NT2/D1 (cell line): ENCODE measurements at regions not wholly inside any gene's neighbourhood (a gene's known extent, or its start where the extent isn't known, plus 50 kb on each side); places are given as distances from the start of the nearest gene placed in this dataset.

Experiments used
- DNase-seq: peaks from one replicate; pipeline ENCODE4 v3.0.0-alpha.2; 2011; ENCODE audit warnings: low read depth, low spot score
- H3K27me3 ChIP-seq: 2 replicates; pipeline ENCODE4 v1.6.0; 2011; ENCODE audit warnings: mild to moderate bottlenecking; ENCODE audit not compliant: insufficient read length, insufficient read depth
- H3K36me3 ChIP-seq: 2 replicates; pipeline ENCODE4 v1.6.1; 2011; ENCODE audit warnings: mild to moderate bottlenecking, low read length, mixed read lengths; ENCODE audit not compliant: insufficient read depth, insufficient read length
- H3K4me1 ChIP-seq: 2 replicates; pipeline ENCODE4 v1.5.1; 2011; ENCODE audit not compliant: insufficient read depth, insufficient read length
- H3K4me3 ChIP-seq: 2 replicates; pipeline ENCODE4 v1.5.1; 2011; ENCODE audit warnings: low read depth; ENCODE audit not compliant: insufficient read length
- H3K9ac ChIP-seq: 2 replicates; pipeline ENCODE4 v1.6.0; 2011; ENCODE audit warnings: low read depth; ENCODE audit not compliant: insufficient read length
- H3K9me3 ChIP-seq: 2 replicates; pipeline ENCODE4 v1.5.1; 2011; ENCODE audit warnings: mild to moderate bottlenecking, low read length; ENCODE audit not compliant: insufficient read depth
- SUZ12 ChIP-seq: IDR thresholded peaks from 2 replicates; pipeline ENCODE4 v1.6.1; 2011; ENCODE audit not compliant: insufficient read length, insufficient read depth; ENCODE audit errors: extremely low read depth
- YY1 ChIP-seq: IDR thresholded peaks from 2 replicates; pipeline ENCODE4 v1.6.1; 2011; ENCODE audit not compliant: insufficient read length, insufficient read depth
- ZNF274 ChIP-seq: IDR thresholded peaks from 2 replicates; pipeline ENCODE4 v1.6.1; 2011; ENCODE audit warnings: mild to moderate bottlenecking, low read depth, low read length

DNA sequence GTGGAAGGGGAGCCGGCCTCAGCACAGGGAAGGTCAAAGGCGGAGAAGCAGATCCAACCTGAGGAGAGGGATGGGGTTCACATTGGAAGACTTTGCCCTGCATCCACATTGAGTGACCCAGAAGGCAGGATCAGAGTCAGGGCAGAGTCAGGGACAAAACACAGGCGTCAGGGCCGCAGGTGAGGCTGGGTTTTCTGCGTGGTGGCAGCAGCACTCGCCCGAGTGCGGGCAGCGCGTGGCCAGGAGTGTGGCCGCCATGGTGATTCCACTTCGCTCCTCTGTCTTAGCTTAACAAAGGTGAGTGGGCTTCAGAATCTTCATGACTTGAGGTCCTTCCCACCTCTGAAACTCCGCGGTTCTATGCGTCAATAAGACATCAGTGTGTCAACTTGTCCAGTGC lies 476.9 kb upstream of the SMIM21 start:
- DNase-seq, result no peak
- H3K9ac ChIP-seq, result no peak overlapping the region
- no peaks in the 10 kb centered on the region for H3K9me3 ChIP-seq
- H3K36me3 ChIP-seq, result no peaks in the 10 kb centered on the region
- no peak overlapping the region for H3K4me3 ChIP-seq
- no peak for TF ChIP-seq YY1
- TF ChIP-seq SUZ12, result no peak
- TF ChIP-seq ZNF274, result no peak
- no peaks in the 10 kb centered on the region for H3K27me3 ChIP-seq
- H3K4me1 ChIP-seq, result no peaks in the 10 kb centered on the region

DNA sequence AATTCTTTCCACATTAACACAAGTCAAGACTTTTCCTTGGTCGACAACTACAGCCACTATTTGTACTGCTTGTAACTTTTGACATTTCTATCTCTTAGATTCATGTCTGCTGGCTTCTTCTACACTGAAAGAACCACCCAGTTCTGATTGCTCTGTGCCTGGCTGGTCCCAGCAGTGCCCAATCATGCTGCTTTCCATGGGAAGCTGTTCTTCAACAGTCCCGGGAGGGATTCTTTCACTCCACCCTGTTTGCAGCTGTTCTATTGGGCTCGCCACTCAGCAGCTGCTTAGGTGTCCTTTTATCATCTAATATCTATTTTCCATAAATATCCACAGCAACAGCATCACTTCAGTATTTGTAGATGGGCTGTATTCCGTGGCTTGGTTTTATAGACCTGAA lies 471.1 kb upstream of the SMIM21 start:
- no peak for DNase-seq

DNA sequence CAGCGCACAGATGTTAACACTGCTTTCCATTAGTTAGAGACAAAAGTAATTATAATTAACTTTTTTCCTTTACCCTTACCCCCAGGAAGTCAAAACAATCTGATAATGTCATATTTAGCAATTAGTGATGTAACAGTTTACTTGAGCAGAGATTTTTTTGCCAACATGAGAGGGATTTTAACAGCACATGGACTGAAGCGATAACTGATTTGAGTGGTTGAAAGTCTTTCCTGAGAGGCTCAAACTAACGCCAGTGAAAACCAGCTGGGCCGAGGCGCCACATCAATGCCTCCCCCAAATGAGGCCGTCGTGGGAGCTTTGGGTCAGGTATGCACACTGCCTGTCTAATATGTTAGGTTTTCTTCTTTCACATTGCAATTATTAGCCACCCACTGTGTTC lies 469.9 kb upstream of the SMIM21 start:
- H3K27me3 ChIP-seq, result no peaks in the 10 kb centered on the region
- no peak for DNase-seq
- H3K9ac ChIP-seq, result no peak overlapping the region
- TF ChIP-seq SUZ12, result no peak
- no peak for TF ChIP-seq YY1
- no peak overlapping the region for H3K4me3 ChIP-seq
- no peaks in the 10 kb centered on the region for H3K36me3 ChIP-seq
- H3K4me1 ChIP-seq, result no peaks in the 10 kb centered on the region
- no peaks in the 10 kb centered on the region for H3K9me3 ChIP-seq

More for the DNA sequence above, 471.1 kb upstream of the SMIM21 start:
- TF ChIP-seq ZNF274 (no peak), SUZ12 (no peak), YY1 (no peak)
- H3K9me3 ChIP-seq, result no peaks in the 10 kb centered on the region
- no peaks in the 10 kb centered on the region for H3K27me3 ChIP-seq
- no peaks in the 10 kb centered on the region for H3K4me1 ChIP-seq
- no peaks in the 10 kb centered on the region for H3K36me3 ChIP-seq
- no peak overlapping the region for H3K4me3 ChIP-seq
- H3K9ac ChIP-seq, result no peak overlapping the region

DNA sequence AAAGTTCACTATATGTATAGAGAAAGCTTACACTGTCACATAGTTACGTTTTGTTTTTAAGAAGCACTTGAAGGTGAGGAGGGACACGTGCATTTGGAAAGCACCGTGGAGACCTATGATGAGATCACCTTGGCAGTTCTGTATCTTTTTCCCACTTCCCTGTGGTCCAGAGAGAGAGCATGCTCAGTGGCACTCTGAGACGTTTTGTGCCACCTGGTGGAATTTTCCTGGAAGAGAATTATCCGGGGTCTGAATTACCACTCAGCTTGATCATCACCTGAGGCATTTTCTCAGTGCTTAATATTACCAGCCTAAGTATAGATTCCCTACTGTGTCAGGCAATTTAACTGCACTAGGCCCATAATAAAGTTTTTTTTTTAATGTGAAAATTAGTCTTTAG lies 469.4 kb upstream of the SMIM21 start:
- no peak overlapping the region for H3K9ac ChIP-seq
- H3K36me3 ChIP-seq, result no peaks in the 10 kb centered on the region
- H3K4me3 ChIP-seq, result no peak overlapping the region
- TF ChIP-seq YY1, result no peak
- TF ChIP-seq ZNF274, result no peak
- no peak for TF ChIP-seq SUZ12
- H3K4me1 ChIP-seq, result no peaks in the 10 kb centered on the region
- no peaks in the 10 kb centered on the region for H3K9me3 ChIP-seq
- no peak for DNase-seq
- no peaks in the 10 kb centered on the region for H3K27me3 ChIP-seq

DNA sequence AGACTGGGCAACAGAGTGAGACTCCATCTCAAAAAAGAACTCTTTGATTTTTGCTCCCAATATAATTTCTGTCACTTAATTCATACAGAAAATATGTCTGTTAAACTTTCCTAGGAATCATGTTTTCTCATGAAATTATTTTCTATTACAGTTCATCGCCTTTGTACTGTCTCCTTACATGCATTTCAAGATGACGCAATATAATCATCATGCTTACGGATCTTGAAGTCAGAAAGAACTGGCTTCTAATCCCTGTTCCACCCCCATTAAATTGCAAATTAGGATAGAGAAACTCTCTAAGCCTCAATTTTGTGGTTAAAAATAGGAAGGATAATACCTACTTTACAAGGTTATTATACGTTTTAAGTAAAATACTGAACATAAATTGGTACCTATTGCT lies 467.6 kb upstream of the SMIM21 start:
- DNase-seq, result no peak
- TF ChIP-seq YY1 (no peak), SUZ12 (no peak), ZNF274 (no peak)
- no peaks in the 10 kb centered on the region for H3K9me3 ChIP-seq
- no peaks in the 10 kb centered on the region for H3K4me1 ChIP-seq
- no peaks in the 10 kb centered on the region for H3K36me3 ChIP-seq
- H3K27me3 ChIP-seq, result no peaks in the 10 kb centered on the region
- H3K4me3 ChIP-seq, result no peak overlapping the region
- no peak overlapping the region for H3K9ac ChIP-seq

DNA sequence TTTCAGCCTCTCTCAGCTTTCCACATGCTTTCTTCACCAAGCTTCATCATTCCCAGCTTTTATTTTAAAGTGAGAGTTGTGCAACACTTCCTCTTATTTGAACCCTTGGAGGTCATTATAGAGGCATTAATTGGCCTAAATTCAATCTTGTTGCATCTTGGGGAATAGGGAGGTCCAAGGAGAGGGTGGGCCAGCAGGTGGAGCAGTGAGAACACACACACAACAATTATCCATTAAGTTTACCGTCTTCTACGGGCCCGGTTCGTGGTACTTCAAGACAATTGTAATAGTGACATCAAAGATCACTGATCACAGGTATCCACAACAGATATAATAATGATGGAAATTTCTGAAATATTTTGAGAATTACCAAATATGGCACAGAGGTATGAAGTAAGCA lies 457.2 kb upstream of the SMIM21 start:
- H3K9ac ChIP-seq, result no peak overlapping the region
- no peak for DNase-seq
- H3K9me3 ChIP-seq, result no peaks in the 10 kb centered on the region
- H3K4me1 ChIP-seq, result no peaks in the 10 kb centered on the region
- no peaks in the 10 kb centered on the region for H3K36me3 ChIP-seq
- TF ChIP-seq ZNF274 (no peak), SUZ12 (no peak), YY1 (no peak)
- no peak overlapping the region for H3K4me3 ChIP-seq
- H3K27me3 ChIP-seq, result no peaks in the 10 kb centered on the region

DNA sequence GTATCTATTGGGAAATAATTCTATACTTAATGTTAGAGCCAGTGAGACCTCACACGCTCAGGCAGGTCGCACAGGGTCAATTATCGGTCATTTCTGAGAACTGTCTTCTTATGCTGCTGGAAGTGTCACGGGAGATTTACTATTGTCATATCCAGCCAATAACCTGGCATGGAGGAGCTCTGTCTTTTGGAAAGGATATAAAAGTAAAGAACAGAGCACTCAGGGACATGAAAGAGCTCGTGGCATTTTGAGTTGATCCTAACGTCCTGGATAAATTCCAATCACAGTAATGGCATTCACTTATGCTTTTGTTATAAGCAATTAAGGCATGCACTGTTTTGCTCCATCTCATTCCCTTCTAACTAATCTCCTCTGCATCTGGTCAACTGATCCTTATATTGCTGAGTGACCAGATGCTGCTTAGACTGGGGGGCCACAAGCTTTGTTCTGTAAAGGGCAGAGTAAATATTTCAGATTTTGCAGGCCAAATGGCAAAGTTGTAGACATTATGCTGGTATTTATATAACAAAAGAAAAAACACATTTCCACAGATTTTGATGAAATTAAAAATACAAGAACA lies 453.5 kb upstream of the SMIM21 start:
- H3K4me1 ChIP-seq, result no peaks in the 10 kb centered on the region
- H3K9me3 ChIP-seq, result no peaks in the 10 kb centered on the region
- no peaks in the 10 kb centered on the region for H3K36me3 ChIP-seq
- H3K9ac ChIP-seq, result no peak overlapping the region
- no peaks in the 10 kb centered on the region for H3K27me3 ChIP-seq
- TF ChIP-seq SUZ12 (no peak), ZNF274 (no peak), YY1 (no peak)
- DNase-seq, result no peak
- H3K4me3 ChIP-seq, result no peak overlapping the region

DNA sequence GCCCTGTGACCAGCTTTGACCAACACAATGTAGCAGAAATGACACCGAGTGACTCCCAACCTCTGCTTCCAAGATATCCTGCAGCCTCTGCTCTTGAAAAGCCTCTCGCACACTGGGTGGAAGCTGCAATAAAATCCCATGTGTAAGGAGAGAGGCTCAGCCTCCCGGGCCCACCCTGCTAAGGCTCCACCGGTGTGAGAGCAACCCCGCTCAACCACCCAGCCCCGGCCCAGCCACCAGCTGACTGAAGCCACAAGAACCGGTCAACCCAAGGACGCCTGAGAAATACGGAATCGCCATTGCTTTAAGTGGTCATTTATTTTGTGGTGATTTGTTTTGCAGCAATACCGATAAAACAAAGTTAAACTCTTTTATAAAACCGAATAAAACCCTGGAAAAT lies 452.8 kb upstream of the SMIM21 start:
- no peak overlapping the region for H3K4me3 ChIP-seq
- DNase-seq, result no peak

More for the DNA sequence above, 452.8 kb upstream of the SMIM21 start:
- TF ChIP-seq ZNF274 (no peak), SUZ12 (no peak), YY1 (no peak)
- Histone ChIP-seq H3K27me3 (no peaks in the 10 kb centered on the region), H3K36me3 (no peaks in the 10 kb centered on the region), H3K9ac (no peak overlapping the region), H3K4me1 (no peaks in the 10 kb centered on the region), H3K9me3 (no peaks in the 10 kb centered on the region)
